Epithelial cell of esophagus (primary cell): ENCODE measurements at regions not wholly inside any gene's neighbourhood (a gene's known extent, or its start where the extent isn't known, plus 50 kb on each side); places are given as distances from the start of the nearest gene placed in this dataset.
A peak's percentile ranks its signal among the peaks of the same experiment; 100 is the strongest.

Experiments
- DNase-seq: peaks from one replicate; pipeline ENCODE4 v3.0.0; 2010; ENCODE audit warnings: low read depth
- H3K4me3 ChIP-seq: 2 replicates; pipeline ENCODE4 v1.5.1; 2011; ENCODE audit warnings: mild to moderate bottlenecking, low read length, control low read depth
- CTCF ChIP-seq: IDR thresholded peaks from 2 replicates; pipeline ENCODE4 v1.5.1; 2011; ENCODE audit warnings: low read depth, mild to moderate bottlenecking, low read length, control low read depth, inconsistent platforms; ENCODE audit not compliant: insufficient read depth; ENCODE audit errors: missing control alignments

- TF ChIP-seq CTCF = no peak
- DNase-seq = no peak
- no peak overlapping the region for H3K4me3 ChIP-seq
These were observed 278.5 kb downstream of the MRPL39 start for GRCh38 chr21:25328736-25329135.

- no peak for DNase-seq
- TF ChIP-seq CTCF = no peak
These were observed 281.1 kb downstream of the MRPL39 start for GRCh38 chr21:25326181-25326580.

GRCh38 chr21:25324666-25325065, 282.6 kb downstream of the MRPL39 start:
- no peak for TF ChIP-seq CTCF
- no peak for DNase-seq
- H3K4me3 ChIP-seq = no peak overlapping the region

More at GRCh38 chr21:25326181-25326580, 281.1 kb downstream of the MRPL39 start:
- no peak overlapping the region for H3K4me3 ChIP-seq

GRCh38 chr21:25323356-25323949, 283.8 kb downstream of the MRPL39 start:
- H3K4me3 ChIP-seq = no peak overlapping the region
- no peak for TF ChIP-seq CTCF
- no peak for DNase-seq

GRCh38 chr21:25314247-25314646, 293.0 kb downstream of the MRPL39 start:
- DNase-seq = no peak
- H3K4me3 ChIP-seq = no peak overlapping the region
- no peak for TF ChIP-seq CTCF

GRCh38 chr21:25313829-25314228, 293.5 kb downstream of the MRPL39 start:
- H3K4me3 ChIP-seq = no peak overlapping the region
- TF ChIP-seq CTCF = no peak
- DNase-seq = peak; percentile 3

- H3K4me3 ChIP-seq = no peak overlapping the region
- peak; percentile 45 for DNase-seq
- no peak for TF ChIP-seq CTCF
These were observed 299.8 kb downstream of the MRPL39 start for GRCh38 chr21:25307489-25307888.
